Vagina (tissue), 2 donors: ENCODE measurements at regions not wholly inside any gene's neighbourhood (a gene's known extent, or its start where the extent isn't known, plus 50 kb on each side); places are given as distances from the start of the nearest gene placed in this dataset.

Experiments used
- DNase-seq, 2 donors: peaks; one replicate each; pipeline ENCODE4 v3.0.0-alpha.2; 2017; ENCODE audit errors: extremely low spot score in 2 of 2
- H3K27ac ChIP-seq: fragments of 200-600 bp; sonication (generic); one replicate; pipeline ENCODE4 v1.5.1; 2019
- H3K27me3 ChIP-seq: fragments of 200-600 bp; sonication (generic); one replicate; pipeline ENCODE4 v1.5.1; 2019
- H3K36me3 ChIP-seq, 2 donors: fragments of 200-600 bp; sonication (generic); one replicate each; pipeline ENCODE4 v1.5.1; 2017 to 2019
- H3K4me1 ChIP-seq: fragments of 200-600 bp; sonication (generic); one replicate; pipeline ENCODE4 v1.5.1; 2019
- H3K4me3 ChIP-seq, 2 donors: fragments of 200-600 bp; sonication (generic); 1 replicate in 1 of 2; 2 replicates in 1 of 2; pipeline ENCODE4 v1.5.1; 2016 to 2019
- H3K9me3 ChIP-seq: fragments of 200-600 bp; sonication (generic); one replicate; pipeline ENCODE4 v1.5.1; 2019
- CTCF ChIP-seq, 3 experiments: fragments of 450-650 bp in 2 of 3; fragments of 200-600 bp in 1 of 3; sonication (generic) in 1 of 3; IDR thresholded peaks; one replicate each; pipeline ENCODE4 v1.5.1; 2017 to 2019; ENCODE audit warnings: antibody characterized with exemption in 3 of 3, mild to moderate bottlenecking in 2 of 3, moderate library complexity in 2 of 3
- POLR2A ChIP-seq, 2 donors: fragments of 450-650 bp; IDR thresholded peaks; one replicate each; pipeline ENCODE4 v1.6.1; 2017; ENCODE audit warnings: antibody characterized with exemption in 2 of 2, mild to moderate bottlenecking in 2 of 2, moderate library complexity in 2 of 2
- POLR2AphosphoS5 ChIP-seq, 2 donors: sonication (generic); formaldehyde crosslinking; IDR thresholded peaks; one replicate each; pipeline ENCODE4 v1.9.0; 2017; ENCODE audit warnings: antibody characterized with exemption in 2 of 2, mild to moderate bottlenecking in 2 of 2, low read depth in 1 of 2; ENCODE audit not compliant: insufficient read depth in 1 of 2
- intact Hi-C: fragments of 100-400 bp; cut with DNase I; formaldehyde crosslinking; loops from one replicate; pipeline ENCODE4 v1.15.1; 2023

- H3K27me3 ChIP-seq = no peaks in the 10 kb centered on the region
- TF ChIP-seq CTCF (IDR thresholded peaks at IDR 0.05) = no peak
- no peak for TF ChIP-seq POLR2AphosphoS5 (IDR thresholded peaks at IDR 0.05; ENCODE audit: insufficient read depth in 1 of 2, low read depth in 1 of 2)
- no peak for TF ChIP-seq POLR2A (IDR thresholded peaks at IDR 0.05)
- H3K4me1 ChIP-seq = peaks cover 10% of the 10 kb centered on the region
- no peak for DNase-seq
- H3K27ac ChIP-seq = no peak overlapping the region
- H3K4me3 ChIP-seq = no peak overlapping the region
- H3K9me3 ChIP-seq = no peaks in the 10 kb centered on the region
- H3K36me3 ChIP-seq = no peaks in the 10 kb centered on the region
- intact Hi-C loops = no loop called here
Measured at GRCh38 chr5:92908952-92909601, 671.9 kb downstream of the NR2F1-AS1 start.

GRCh38 chr5:92907938-92908606, 672.9 kb downstream of the NR2F1-AS1 start:
- Histone ChIP-seq H3K36me3 (no peaks in the 10 kb centered on the region), H3K27me3 (no peaks in the 10 kb centered on the region), H3K27ac (no peak overlapping the region), H3K4me1 (peaks cover 10% of the 10 kb centered on the region), H3K9me3 (no peaks in the 10 kb centered on the region), H3K4me3 (no peak overlapping the region)
- TF ChIP-seq CTCF (IDR thresholded peaks at IDR 0.05) = no peak
- no peak for TF ChIP-seq POLR2A (IDR thresholded peaks at IDR 0.05)
- TF ChIP-seq POLR2AphosphoS5 (IDR thresholded peaks at IDR 0.05; ENCODE audit: insufficient read depth in 1 of 2, low read depth in 1 of 2) = no peak
- no peak for DNase-seq
- intact Hi-C loops = no loop called here

- peaks cover 10% of the 10 kb centered on the region for H3K4me1 ChIP-seq
- no peak overlapping the region for H3K4me3 ChIP-seq
- no peak for TF ChIP-seq CTCF (IDR thresholded peaks at IDR 0.05)
- no peak for TF ChIP-seq POLR2A (IDR thresholded peaks at IDR 0.05)
- TF ChIP-seq POLR2AphosphoS5 (IDR thresholded peaks at IDR 0.05; ENCODE audit: insufficient read depth in 1 of 2, low read depth in 1 of 2) = no peak
- no peaks in the 10 kb centered on the region for H3K9me3 ChIP-seq
- intact Hi-C loops = no loop called here
- DNase-seq = no peak
- no peaks in the 10 kb centered on the region for H3K27me3 ChIP-seq
- H3K27ac ChIP-seq = no peak overlapping the region
- no peaks in the 10 kb centered on the region for H3K36me3 ChIP-seq
Measured at GRCh38 chr5:92906798-92907376, 674.1 kb downstream of the NR2F1-AS1 start.

GRCh38 chr5:92904021-92904420, 677.0 kb downstream of the NR2F1-AS1 start:
- intact Hi-C loops = no loop called here
- Histone ChIP-seq H3K27me3 (no peaks in the 10 kb centered on the region), H3K27ac (no peak overlapping the region), H3K36me3 (no peaks in the 10 kb centered on the region), H3K4me1 (peaks cover 9% of the 10 kb centered on the region), H3K9me3 (no peaks in the 10 kb centered on the region), H3K4me3 (no peak overlapping the region)
- TF ChIP-seq POLR2A (IDR thresholded peaks at IDR 0.05) (no peak), CTCF (IDR thresholded peaks at IDR 0.05) (no peak), POLR2AphosphoS5 (IDR thresholded peaks at IDR 0.05; ENCODE audit: insufficient read depth in 1 of 2, low read depth in 1 of 2) (no peak)
- DNase-seq = no peak

- intact Hi-C loops = no loop called here
- no peaks in the 10 kb centered on the region for H3K27me3 ChIP-seq
- TF ChIP-seq POLR2A (IDR thresholded peaks at IDR 0.05) (no peak), POLR2AphosphoS5 (IDR thresholded peaks at IDR 0.05; ENCODE audit: insufficient read depth in 1 of 2, low read depth in 1 of 2) (no peak), CTCF (IDR thresholded peaks at IDR 0.05) (no peak)
- H3K4me1 ChIP-seq = no peaks in the 10 kb centered on the region
- no peaks in the 10 kb centered on the region for H3K36me3 ChIP-seq
- H3K9me3 ChIP-seq = no peaks in the 10 kb centered on the region
- no peak overlapping the region for H3K27ac ChIP-seq
- H3K4me3 ChIP-seq = no peak overlapping the region
- DNase-seq = no peak
Measured at GRCh38 chr5:92899611-92900010, 681.4 kb downstream of the NR2F1-AS1 start.
